ENCODE measurements at regions not wholly inside any gene's neighbourhood (a gene's known extent, or its start where the extent isn't known, plus 50 kb on each side); places are given as distances from the start of the nearest gene placed in this dataset.

GRCh38 chr3:182364723-182365650, 428.3 kb upstream of the ATP11B start:
- Histone ChIP-seq H2AFZ (ENCODE audit: low read depth, low read length) (peak overlapping the region; percentile 54), H3K4me1 (ENCODE audit: insufficient read depth, low read length) (no peaks in the 10 kb centered on the region), H3K4me3 (ENCODE audit: low read length) (no peak overlapping the region), H3K9me3 (ENCODE audit: low read length) (peaks cover 3% of the 10 kb centered on the region), H3K27me3 (ENCODE audit: insufficient read depth, low read length) (no peaks in the 10 kb centered on the region), H3K36me3 (ENCODE audit: insufficient read depth, low read length) (no peaks in the 10 kb centered on the region)

GRCh38 chr3:182366746-182367145, 426.6 kb upstream of the ATP11B start:
- H3K9me3 ChIP-seq (ENCODE audit: low read length), result peaks cover 3% of the 10 kb centered on the region
- H3K4me1 ChIP-seq (ENCODE audit: insufficient read depth, low read length), result no peaks in the 10 kb centered on the region
- H3K27me3 ChIP-seq (ENCODE audit: insufficient read depth, low read length), result no peaks in the 10 kb centered on the region
- H2AFZ ChIP-seq (ENCODE audit: low read depth, low read length), result no peak overlapping the region
- no peaks in the 10 kb centered on the region for H3K36me3 ChIP-seq (ENCODE audit: insufficient read depth, low read length)
- no peak overlapping the region for H3K4me3 ChIP-seq (ENCODE audit: low read length)

GRCh38 chr3:182369861-182370260, 423.4 kb upstream of the ATP11B start:
- Histone ChIP-seq H3K4me1 (ENCODE audit: insufficient read depth, low read length) (no peaks in the 10 kb centered on the region), H3K4me3 (ENCODE audit: low read length) (no peak overlapping the region), H3K36me3 (ENCODE audit: insufficient read depth, low read length) (no peaks in the 10 kb centered on the region), H2AFZ (ENCODE audit: low read depth, low read length) (no peak overlapping the region), H3K27me3 (ENCODE audit: insufficient read depth, low read length) (no peaks in the 10 kb centered on the region), H3K9me3 (ENCODE audit: low read length) (no peaks in the 10 kb centered on the region)

GRCh38 chr3:182370949-182371348, 422.4 kb upstream of the ATP11B start:
- H3K36me3 ChIP-seq (ENCODE audit: insufficient read depth, low read length), result no peaks in the 10 kb centered on the region
- no peaks in the 10 kb centered on the region for H3K9me3 ChIP-seq (ENCODE audit: low read length)
- H3K4me1 ChIP-seq (ENCODE audit: insufficient read depth, low read length), result no peaks in the 10 kb centered on the region
- H3K4me3 ChIP-seq (ENCODE audit: low read length), result no peak overlapping the region
- H2AFZ ChIP-seq (ENCODE audit: low read depth, low read length), result no peak overlapping the region
- H3K27me3 ChIP-seq (ENCODE audit: insufficient read depth, low read length), result no peaks in the 10 kb centered on the region

- Histone ChIP-seq H3K27me3 (ENCODE audit: insufficient read depth, low read length) (no peaks in the 10 kb centered on the region), H3K9me3 (ENCODE audit: low read length) (no peaks in the 10 kb centered on the region), H3K36me3 (ENCODE audit: insufficient read depth, low read length) (no peaks in the 10 kb centered on the region), H3K4me3 (ENCODE audit: low read length) (no peak overlapping the region), H3K4me1 (ENCODE audit: insufficient read depth, low read length) (no peaks in the 10 kb centered on the region), H2AFZ (ENCODE audit: low read depth, low read length) (no peak overlapping the region)
Observed at GRCh38 chr3:182375916-182376315, 417.4 kb upstream of the ATP11B start.

- no peak overlapping the region for H2AFZ ChIP-seq (ENCODE audit: low read depth, low read length)
- H3K4me1 ChIP-seq (ENCODE audit: insufficient read depth, low read length), result peaks cover 18% of the 10 kb centered on the region
- H3K4me3 ChIP-seq (ENCODE audit: low read length), result no peak overlapping the region
- no peaks in the 10 kb centered on the region for H3K36me3 ChIP-seq (ENCODE audit: insufficient read depth, low read length)
- no peaks in the 10 kb centered on the region for H3K27me3 ChIP-seq (ENCODE audit: insufficient read depth, low read length)
- no peaks in the 10 kb centered on the region for H3K9me3 ChIP-seq (ENCODE audit: low read length)
Observed at GRCh38 chr3:182382112-182382857, 411.0 kb upstream of the ATP11B start.

GRCh38 chr3:182384221-182384620, 409.1 kb upstream of the ATP11B start:
- Histone ChIP-seq H3K4me1 (ENCODE audit: insufficient read depth, low read length) (peaks cover 18% of the 10 kb centered on the region), H3K4me3 (ENCODE audit: low read length) (no peak overlapping the region), H3K9me3 (ENCODE audit: low read length) (no peaks in the 10 kb centered on the region), H2AFZ (ENCODE audit: low read depth, low read length) (no peak overlapping the region), H3K36me3 (ENCODE audit: insufficient read depth, low read length) (no peaks in the 10 kb centered on the region), H3K27me3 (ENCODE audit: insufficient read depth, low read length) (no peaks in the 10 kb centered on the region)

- Histone ChIP-seq H3K9me3 (ENCODE audit: low read length) (no peaks in the 10 kb centered on the region), H3K27me3 (ENCODE audit: insufficient read depth, low read length) (no peaks in the 10 kb centered on the region), H3K4me1 (ENCODE audit: insufficient read depth, low read length) (peaks cover 18% of the 10 kb centered on the region), H3K36me3 (ENCODE audit: insufficient read depth, low read length) (no peaks in the 10 kb centered on the region), H2AFZ (ENCODE audit: low read depth, low read length) (no peak overlapping the region), H3K4me3 (ENCODE audit: low read length) (no peak overlapping the region)
Observed at GRCh38 chr3:182385356-182385755, 407.9 kb upstream of the ATP11B start.

GRCh38 chr3:182388506-182388905, 404.8 kb upstream of the ATP11B start:
- H3K4me1 ChIP-seq (ENCODE audit: insufficient read depth, low read length), result peaks cover 18% of the 10 kb centered on the region
- H2AFZ ChIP-seq (ENCODE audit: low read depth, low read length), result no peak overlapping the region
- H3K4me3 ChIP-seq (ENCODE audit: low read length), result no peak overlapping the region

GRCh38 chr3:182389071-182389815, 404.1 kb upstream of the ATP11B start:
- Histone ChIP-seq H3K4me3 (ENCODE audit: low read length) (no peak overlapping the region), H2AFZ (ENCODE audit: low read depth, low read length) (no peak overlapping the region), H3K27me3 (ENCODE audit: insufficient read depth, low read length) (no peaks in the 10 kb centered on the region), H3K36me3 (ENCODE audit: insufficient read depth, low read length) (no peaks in the 10 kb centered on the region), H3K9me3 (ENCODE audit: low read length) (no peaks in the 10 kb centered on the region), H3K4me1 (ENCODE audit: insufficient read depth, low read length) (peaks cover 18% of the 10 kb centered on the region)

More at GRCh38 chr3:182388506-182388905, 404.8 kb upstream of the ATP11B start:
- no peaks in the 10 kb centered on the region for H3K9me3 ChIP-seq (ENCODE audit: low read length)
- H3K27me3 ChIP-seq (ENCODE audit: insufficient read depth, low read length), result no peaks in the 10 kb centered on the region
- no peaks in the 10 kb centered on the region for H3K36me3 ChIP-seq (ENCODE audit: insufficient read depth, low read length)

GRCh38 chr3:182390421-182390820, 402.9 kb upstream of the ATP11B start:
- Histone ChIP-seq H3K9me3 (ENCODE audit: low read length) (no peaks in the 10 kb centered on the region), H3K4me1 (ENCODE audit: insufficient read depth, low read length) (peaks cover 8% of the 10 kb centered on the region), H3K27me3 (ENCODE audit: insufficient read depth, low read length) (no peaks in the 10 kb centered on the region), H3K36me3 (ENCODE audit: insufficient read depth, low read length) (no peaks in the 10 kb centered on the region), H2AFZ (ENCODE audit: low read depth, low read length) (no peak overlapping the region), H3K4me3 (ENCODE audit: low read length) (no peak overlapping the region)

GRCh38 chr3:182392182-182392937, 400.9 kb upstream of the ATP11B start:
- Histone ChIP-seq H3K9me3 (ENCODE audit: low read length) (no peaks in the 10 kb centered on the region), H3K27me3 (ENCODE audit: insufficient read depth, low read length) (no peaks in the 10 kb centered on the region), H2AFZ (ENCODE audit: low read depth, low read length) (no peak overlapping the region), H3K4me3 (ENCODE audit: low read length) (no peak overlapping the region), H3K36me3 (ENCODE audit: insufficient read depth, low read length) (no peaks in the 10 kb centered on the region), H3K4me1 (ENCODE audit: insufficient read depth, low read length) (no peaks in the 10 kb centered on the region)
